ENCODE measurements at regions not wholly inside any gene's neighbourhood (a gene's known extent, or its start where the extent isn't known, plus 50 kb on each side); places are given as distances from the start of the nearest gene placed in this dataset.
A peak's percentile ranks its signal among the peaks of the same experiment; 100 is the strongest.

DNA sequence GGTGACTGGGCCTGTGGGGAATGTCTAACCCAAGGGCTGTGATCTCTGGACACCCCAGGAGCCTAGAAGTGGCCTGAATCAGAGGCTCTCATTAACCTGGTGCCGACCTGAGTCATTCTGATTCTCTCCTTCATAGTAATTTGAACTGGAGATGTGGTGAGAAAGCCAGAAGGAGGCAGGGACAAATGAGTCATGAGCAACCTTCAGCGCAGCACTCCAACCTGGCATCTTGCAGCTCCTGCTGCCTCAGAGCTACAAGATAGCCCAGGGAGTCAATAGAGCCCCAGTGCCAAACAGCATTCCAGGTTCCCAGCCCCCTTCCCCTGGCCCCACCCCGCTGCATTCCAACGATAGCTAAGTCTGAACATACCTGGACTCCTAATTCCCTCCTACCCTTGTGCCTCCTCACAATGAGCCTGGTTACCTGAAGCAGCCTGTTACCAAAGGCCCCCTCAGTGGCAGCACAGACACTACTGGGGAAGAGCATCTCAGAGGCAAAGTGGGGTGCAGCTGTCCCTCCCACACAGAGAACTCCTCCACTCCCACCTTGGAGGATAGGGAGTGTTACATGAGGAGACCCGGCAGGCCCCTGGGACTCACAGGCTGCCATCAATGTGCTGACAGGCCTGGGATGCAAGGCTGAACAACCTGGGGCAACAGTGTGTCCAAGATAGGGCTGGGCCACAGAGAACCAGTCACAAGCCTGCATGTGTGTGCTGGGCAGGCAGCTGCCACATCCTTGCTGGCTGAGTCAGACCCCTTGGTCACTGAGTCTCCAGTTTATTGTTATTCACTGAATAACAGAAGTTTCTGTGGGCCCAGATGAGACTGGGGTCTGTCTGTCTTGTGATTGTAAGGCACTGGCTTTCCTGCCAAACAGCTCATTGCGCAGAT is 76.8 kb upstream of the LEP start:
- no peaks in the 10 kb centered on the region for H3K36me3 ChIP-seq (ENCODE audit: low read depth)
- no peak for TF ChIP-seq CTCF (IDR thresholded peaks at IDR 0.05; ENCODE audit: poor library complexity, severe bottlenecking)
- H3K4me3 ChIP-seq (ENCODE audit: severe bottlenecking) = no peak overlapping the region
- H3K4me1 ChIP-seq (ENCODE audit: insufficient read depth, poor library complexity, severe bottlenecking) = peaks cover 18% of the 10 kb centered on the region
- DNase-seq (ENCODE audit: low spot score) (peak; percentile 89), ATAC-seq (ENCODE audit: low read depth) (peak; percentile 83)
- H3K27ac ChIP-seq (ENCODE audit: poor library complexity, severe bottlenecking) = peak overlapping the region; percentile 93
- peaks cover 32% of the 10 kb centered on the region for H3K27me3 ChIP-seq (ENCODE audit: insufficient read depth, poor library complexity, severe bottlenecking)
- no peaks in the 10 kb centered on the region for H3K9me3 ChIP-seq (ENCODE audit: severe bottlenecking)

- Histone ChIP-seq H3K4me1 (ENCODE audit: insufficient read depth, poor library complexity, severe bottlenecking) (peaks cover 18% of the 10 kb centered on the region), H3K36me3 (ENCODE audit: low read depth) (no peaks in the 10 kb centered on the region), H3K27me3 (ENCODE audit: insufficient read depth, poor library complexity, severe bottlenecking) (peaks cover 37% of the 10 kb centered on the region), H3K4me3 (ENCODE audit: severe bottlenecking) (no peak overlapping the region), H3K9me3 (ENCODE audit: severe bottlenecking) (no peaks in the 10 kb centered on the region), H3K27ac (ENCODE audit: poor library complexity, severe bottlenecking) (peak overlapping the region; percentile 93)
- no peak for TF ChIP-seq CTCF (IDR thresholded peaks at IDR 0.05; ENCODE audit: poor library complexity, severe bottlenecking)
- no peak for DNase-seq (ENCODE audit: low spot score)
- no peak for ATAC-seq (ENCODE audit: low read depth)
Observed at GRCh38 chr7:128164955-128165670, 76.0 kb upstream of the LEP start.

- no peak for DNase-seq (ENCODE audit: low spot score)
- peaks cover 18% of the 10 kb centered on the region for H3K4me1 ChIP-seq (ENCODE audit: insufficient read depth, poor library complexity, severe bottlenecking)
- H3K36me3 ChIP-seq (ENCODE audit: low read depth) = no peaks in the 10 kb centered on the region
- TF ChIP-seq CTCF (IDR thresholded peaks at IDR 0.05; ENCODE audit: poor library complexity, severe bottlenecking) = no peak
- no peak for ATAC-seq (ENCODE audit: low read depth)
- no peak overlapping the region for H3K4me3 ChIP-seq (ENCODE audit: severe bottlenecking)
- H3K27me3 ChIP-seq (ENCODE audit: insufficient read depth, poor library complexity, severe bottlenecking) = peaks cover 42% of the 10 kb centered on the region
- no peaks in the 10 kb centered on the region for H3K9me3 ChIP-seq (ENCODE audit: severe bottlenecking)
- H3K27ac ChIP-seq (ENCODE audit: poor library complexity, severe bottlenecking) = no peak overlapping the region
Observed at GRCh38 chr7:128165927-128166420, 75.1 kb upstream of the LEP start.

DNA sequence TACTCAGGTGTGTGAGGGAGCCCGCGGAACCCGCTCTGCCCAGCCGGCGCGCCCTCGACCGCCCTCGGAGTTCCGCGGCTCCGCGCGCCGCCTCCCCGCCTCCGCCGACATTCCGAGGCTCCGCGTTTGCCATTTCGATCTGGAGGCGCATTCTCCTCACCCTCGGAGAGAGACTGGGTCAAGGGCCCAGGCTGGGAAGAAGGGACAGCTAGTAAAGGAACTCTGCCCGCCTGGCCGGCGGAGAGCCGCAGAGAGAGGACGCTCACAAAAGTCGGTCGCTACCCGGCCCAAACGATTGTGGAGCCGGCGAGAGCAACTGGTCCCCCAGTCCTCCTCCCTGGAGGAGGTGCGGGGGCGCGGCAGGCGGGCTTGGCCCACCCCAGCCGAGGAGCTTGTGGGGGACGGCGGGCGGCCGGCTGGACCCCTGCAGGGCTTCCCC is 74.5 kb upstream of the LEP start:
- Histone ChIP-seq H3K4me1 (ENCODE audit: insufficient read depth, poor library complexity, severe bottlenecking) (peaks cover 18% of the 10 kb centered on the region), H3K36me3 (ENCODE audit: low read depth) (no peaks in the 10 kb centered on the region), H3K27ac (ENCODE audit: poor library complexity, severe bottlenecking) (no peak overlapping the region), H3K4me3 (ENCODE audit: severe bottlenecking) (peak overlapping the region; percentile 31), H3K27me3 (ENCODE audit: insufficient read depth, poor library complexity, severe bottlenecking) (peaks cover 42% of the 10 kb centered on the region), H3K9me3 (ENCODE audit: severe bottlenecking) (no peaks in the 10 kb centered on the region)
- TF ChIP-seq CTCF (IDR thresholded peaks at IDR 0.05; ENCODE audit: poor library complexity, severe bottlenecking) = no peak
- ATAC-seq (ENCODE audit: low read depth) (no peak; the same call in 2 of the 3 replicates), DNase-seq (ENCODE audit: low spot score) (no peak)
